ENCODE measurements at regions not wholly inside any gene's neighbourhood (a gene's known extent, or its start where the extent isn't known, plus 50 kb on each side); places are given as distances from the start of the nearest gene placed in this dataset.

DNA sequence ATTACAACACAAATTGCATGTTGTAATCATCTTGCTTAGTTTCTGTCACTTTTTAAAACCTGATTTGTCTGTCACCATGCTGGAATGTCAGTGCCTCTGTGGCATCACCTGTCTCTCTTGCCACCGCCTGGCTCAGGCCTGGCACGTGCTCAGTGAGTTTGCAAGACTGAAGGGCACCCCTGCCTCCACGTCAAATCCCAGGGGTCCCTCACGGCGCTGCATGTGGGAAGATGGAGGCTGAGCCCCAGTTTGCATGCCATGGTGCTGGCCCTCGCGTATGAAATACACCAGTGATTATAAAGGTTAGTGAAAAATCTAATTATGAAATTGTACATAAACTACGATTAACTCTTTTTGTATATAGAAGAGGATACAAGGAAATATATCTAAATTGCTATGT is 51.9 kb upstream of the VIPR2 start:
- Histone ChIP-seq H3K4me1 (ENCODE audit: control insufficient read depth, insufficient read depth, low read length) (no peaks in the 10 kb centered on the region), H3K9me3 (ENCODE audit: control insufficient read depth, low read length) (peaks cover 51% of the 10 kb centered on the region), H3K27ac (ENCODE audit: low read depth, low read length) (no peak overlapping the region), H3K36me3 (ENCODE audit: control insufficient read depth, insufficient read depth, low read length) (no peaks in the 10 kb centered on the region), H3K27me3 (ENCODE audit: control insufficient read depth, insufficient read depth, low read length, poor library complexity, severe bottlenecking) (no peaks in the 10 kb centered on the region), H3K9ac (ENCODE audit: extremely low read depth, low read length, poor library complexity, severe bottlenecking) (no peak overlapping the region), H3K4me3 (ENCODE audit: low read length) (no peak overlapping the region)
- H3K27me3 Mint-ChIP-seq (ENCODE audit: insufficient read depth): no peaks in the 10 kb centered on the region
- no peaks in the 10 kb centered on the region for H3K36me3 Mint-ChIP-seq (ENCODE audit: low read depth)
- no peak overlapping the region for H3K27ac Mint-ChIP-seq
- TF ChIP-seq, protein P1, sequence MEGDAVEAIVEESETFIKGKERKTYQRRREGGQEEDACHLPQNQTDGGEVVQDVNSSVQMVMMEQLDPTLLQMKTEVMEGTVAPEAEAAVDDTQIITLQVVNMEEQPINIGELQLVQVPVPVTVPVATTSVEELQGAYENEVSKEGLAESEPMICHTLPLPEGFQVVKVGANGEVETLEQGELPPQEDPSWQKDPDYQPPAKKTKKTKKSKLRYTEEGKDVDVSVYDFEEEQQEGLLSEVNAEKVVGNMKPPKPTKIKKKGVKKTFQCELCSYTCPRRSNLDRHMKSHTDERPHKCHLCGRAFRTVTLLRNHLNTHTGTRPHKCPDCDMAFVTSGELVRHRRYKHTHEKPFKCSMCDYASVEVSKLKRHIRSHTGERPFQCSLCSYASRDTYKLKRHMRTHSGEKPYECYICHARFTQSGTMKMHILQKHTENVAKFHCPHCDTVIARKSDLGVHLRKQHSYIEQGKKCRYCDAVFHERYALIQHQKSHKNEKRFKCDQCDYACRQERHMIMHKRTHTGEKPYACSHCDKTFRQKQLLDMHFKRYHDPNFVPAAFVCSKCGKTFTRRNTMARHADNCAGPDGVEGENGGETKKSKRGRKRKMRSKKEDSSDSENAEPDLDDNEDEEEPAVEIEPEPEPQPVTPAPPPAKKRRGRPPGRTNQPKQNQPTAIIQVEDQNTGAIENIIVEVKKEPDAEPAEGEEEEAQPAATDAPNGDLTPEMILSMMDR (conservative IDR thresholded peaks at IDR 0.05): no peak
- peaks cover 24% of the 10 kb centered on the region for H3K4me1 Mint-ChIP-seq
- DNase-seq: no peak
- H3K4me3 Mint-ChIP-seq: no peak overlapping the region
- peaks cover 45% of the 10 kb centered on the region for H3K9me3 Mint-ChIP-seq
- 87% methylated on average over 7 of the region's 8 CpGs; no CpG with 5 or more reads in 1 of the 2 experiments for WGBS, 2 experiments (ENCODE audit: insufficient coverage in 1 of 2, insufficient read length in 1 of 2)

DNA sequence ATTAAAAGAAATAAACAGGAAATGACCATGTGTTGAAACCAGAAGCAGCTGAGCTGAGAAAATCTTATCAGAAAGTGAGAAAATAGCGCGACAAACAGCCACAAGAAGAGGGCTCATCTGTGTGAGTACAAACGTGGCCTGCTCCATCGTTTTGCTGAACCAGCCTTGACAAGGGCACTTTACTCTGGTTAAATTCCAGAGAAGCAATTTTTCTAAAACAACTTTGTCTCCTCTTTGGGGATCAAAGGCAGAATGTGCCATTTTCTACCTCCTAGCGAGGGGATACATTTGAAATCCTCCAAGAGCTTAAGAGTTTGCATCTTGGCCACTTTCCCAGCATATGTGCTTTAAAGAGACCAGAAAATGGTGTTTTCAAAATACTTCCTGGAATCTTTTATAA is 51.3 kb upstream of the VIPR2 start:
- Mint-ChIP-seq H3K9me3 (peaks cover 46% of the 10 kb centered on the region), H3K4me1 (peaks cover 24% of the 10 kb centered on the region), H3K27me3 (ENCODE audit: insufficient read depth) (peaks cover 4% of the 10 kb centered on the region), H3K4me3 (no peak overlapping the region), H3K27ac (no peak overlapping the region), H3K36me3 (ENCODE audit: low read depth) (no peaks in the 10 kb centered on the region)
- TF ChIP-seq, protein P1 (conservative IDR thresholded peaks at IDR 0.05): no peak
- H3K36me3 ChIP-seq (ENCODE audit: control insufficient read depth, insufficient read depth, low read length): no peaks in the 10 kb centered on the region
- peaks cover 50% of the 10 kb centered on the region for H3K9me3 ChIP-seq (ENCODE audit: control insufficient read depth, low read length)
- no peak overlapping the region for H3K4me3 ChIP-seq (ENCODE audit: low read length)
- no peak for DNase-seq
- H3K4me1 ChIP-seq (ENCODE audit: control insufficient read depth, insufficient read depth, low read length): no peaks in the 10 kb centered on the region
- H3K27ac ChIP-seq (ENCODE audit: low read depth, low read length): no peak overlapping the region
- no peak overlapping the region for H3K9ac ChIP-seq (ENCODE audit: extremely low read depth, low read length, poor library complexity, severe bottlenecking)
- WGBS, 2 experiments (ENCODE audit: insufficient coverage in 1 of 2, insufficient read length in 1 of 2): 62 to 64% methylated on average over 5 of the region's 5 CpGs
- H3K27me3 ChIP-seq (ENCODE audit: control insufficient read depth, insufficient read depth, low read length, poor library complexity, severe bottlenecking): no peaks in the 10 kb centered on the region

Measured in endodermal cell (in vitro differentiated cells).